ENCODE measurements at regions not wholly inside any gene's neighbourhood (a gene's known extent, or its start where the extent isn't known, plus 50 kb on each side); places are given as distances from the start of the nearest gene placed in this dataset.
"Not testable (repeated sequence)": the region's sequence is repeated elsewhere in the genome, so short reads cannot be mapped to it uniquely, and the experiment has no call there.

GRCh38 chr12:73716143-73716542, 821.5 kb upstream of the ATXN7L3B start:
- not testable (repeated sequence) for DNase-seq

GRCh38 chr12:73719223-73719622, 818.4 kb upstream of the ATXN7L3B start:
- no peak for DNase-seq

- no peak for DNase-seq
Observed at GRCh38 chr12:73726881-73727280, 810.8 kb upstream of the ATXN7L3B start.

GRCh38 chr12:73731658-73732057, 806.0 kb upstream of the ATXN7L3B start:
- no peak for DNase-seq

GRCh38 chr12:73769337-73769736, 768.3 kb upstream of the ATXN7L3B start:
- no peak for DNase-seq

- no peak for DNase-seq
Observed at GRCh38 chr12:73798523-73798922, 739.1 kb upstream of the ATXN7L3B start.

GRCh38 chr12:73815072-73815645, 722.5 kb upstream of the ATXN7L3B start:
- no peak for DNase-seq

GRCh38 chr12:73817161-73817560, 720.5 kb upstream of the ATXN7L3B start:
- DNase-seq = no peak

- DNase-seq = no peak
Observed at GRCh38 chr12:73833746-73834145, 703.9 kb upstream of the ATXN7L3B start.

GRCh38 chr12:73841963-73842362, 695.7 kb upstream of the ATXN7L3B start:
- no peak for DNase-seq

- DNase-seq = no peak
Observed at GRCh38 chr12:73863546-73863945, 674.1 kb upstream of the ATXN7L3B start.

GRCh38 chr12:73867147-73867546, 670.5 kb upstream of the ATXN7L3B start:
- no peak for DNase-seq

- not testable (repeated sequence) for DNase-seq
Observed at GRCh38 chr12:73877291-73877690, 660.3 kb upstream of the ATXN7L3B start.

- no peak for DNase-seq
Observed at GRCh38 chr12:73892201-73892600, 645.4 kb upstream of the ATXN7L3B start.

- no peak for DNase-seq
Observed at GRCh38 chr12:73898645-73899044, 639.0 kb upstream of the ATXN7L3B start.

- no peak for DNase-seq
Observed at GRCh38 chr12:73902260-73902659, 635.4 kb upstream of the ATXN7L3B start.

GRCh38 chr12:73906757-73907156, 630.9 kb upstream of the ATXN7L3B start:
- no peak for DNase-seq

GRCh38 chr12:73935817-73936216, 601.8 kb upstream of the ATXN7L3B start:
- DNase-seq = no peak

GRCh38 chr12:73947326-73948026, 590.2 kb upstream of the ATXN7L3B start:
- no peak for DNase-seq

- DNase-seq = no peak
Observed at GRCh38 chr12:73950507-73950906, 587.1 kb upstream of the ATXN7L3B start.

- no peak for DNase-seq
Observed at GRCh38 chr12:73951956-73952703, 585.5 kb upstream of the ATXN7L3B start.

GRCh38 chr12:73964641-73965040, 573.0 kb upstream of the ATXN7L3B start:
- no peak for DNase-seq

GRCh38 chr12:73973486-73973885, 564.1 kb upstream of the ATXN7L3B start:
- no peak for DNase-seq

GRCh38 chr12:73984552-73984951, 553.1 kb upstream of the ATXN7L3B start:
- DNase-seq = no peak

All from occipital lobe (tissue), 1 donor.